D721Med (cell line): ENCODE measurements at regions not wholly inside any gene's neighbourhood (a gene's known extent, or its start where the extent isn't known, plus 50 kb on each side); places are given as distances from the start of the nearest gene placed in this dataset.

Source experiments
- DNase-seq: peaks from one replicate; pipeline ENCODE4 v3.0.0; 2011; ENCODE audit warnings: low spot score; ENCODE audit not compliant: insufficient read length
- FAIRE-seq: peaks from 2 replicates; lab custom pipeline; 2011; peaks lifted over from hg19 to GRCh38; lab: Jason Lieb, UNC
- CTCF ChIP-seq: IDR thresholded peaks from 2 replicates; pipeline ENCODE4 v1.5.1; 2012; ENCODE audit warnings: mild to moderate bottlenecking, control low read depth; ENCODE audit not compliant: insufficient read depth; ENCODE audit errors: missing control alignments

GRCh38 chr6:79755967-79756366 lies 124.8 kb downstream of the SH3BGRL2 start:
- DNase-seq (no peak), FAIRE-seq (no peak)
- TF ChIP-seq CTCF, result no peak
